CD4-positive, alpha-beta T cell treated with Interleukin-4 for 1 hour (primary cell): ENCODE measurements at regions not wholly inside any gene's neighbourhood (a gene's known extent, or its start where the extent isn't known, plus 50 kb on each side); places are given as distances from the start of the nearest gene placed in this dataset.

Experiments used
- DNase-seq, 2 donors: peaks; one replicate each; pipeline ENCODE4 v3.0.0-alpha.2; 2020 to 2022

DNA sequence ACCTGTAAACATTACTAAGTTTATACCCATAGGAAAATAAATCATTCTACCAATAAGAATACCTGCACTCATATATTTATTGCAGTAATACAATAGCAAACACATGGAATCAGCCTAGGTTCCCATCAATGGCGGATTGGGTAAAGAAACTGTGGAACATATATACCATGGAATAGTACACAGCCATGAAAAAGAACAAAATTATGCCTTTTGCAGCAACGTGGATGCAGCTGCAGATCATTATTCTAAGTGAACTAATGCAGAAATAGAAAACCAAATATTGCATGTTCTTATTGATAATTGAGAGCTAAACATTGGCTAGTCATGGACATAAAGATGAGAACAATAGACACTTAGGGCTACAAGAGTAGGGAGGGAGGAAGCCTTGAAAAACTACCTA, 667.4 kb upstream of the WWC1 start:
- DNase-seq = no peak

DNA sequence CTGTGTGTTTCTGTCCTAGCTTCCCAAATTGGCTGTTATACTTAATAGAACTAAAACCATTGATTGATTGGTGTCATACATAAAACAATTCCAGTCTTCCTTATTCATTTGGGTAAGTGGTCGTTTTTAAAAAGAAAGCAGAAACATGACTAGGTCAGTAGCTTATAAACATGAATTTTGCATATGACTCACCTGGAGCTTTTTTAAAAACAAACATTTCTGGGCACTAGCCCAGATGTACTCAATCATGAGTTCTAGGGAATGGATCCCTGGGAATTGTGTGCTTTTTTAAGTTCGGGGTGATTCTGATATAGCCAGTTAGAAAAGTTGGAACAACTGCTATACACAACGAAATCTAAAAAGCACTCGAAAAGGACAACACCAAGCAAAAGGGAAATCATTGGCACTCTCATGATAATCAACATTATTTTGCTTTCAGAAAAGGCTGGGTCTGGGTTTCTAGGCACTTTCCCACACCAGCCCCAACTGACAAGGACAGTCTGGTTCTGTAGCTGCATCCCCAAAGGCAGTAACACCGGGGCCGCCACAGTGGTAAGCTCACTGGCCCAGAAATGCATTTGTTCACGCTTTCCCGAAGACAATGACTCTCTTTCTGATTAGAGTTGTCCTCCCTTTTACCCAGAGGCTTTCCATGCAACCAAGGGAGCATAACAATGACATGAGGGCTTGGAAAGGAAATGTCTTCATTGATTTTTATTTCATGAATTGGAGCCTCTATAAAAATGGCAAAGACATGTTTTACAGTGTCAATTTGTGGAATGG, 664.9 kb upstream of the WWC1 start:
- DNase-seq = no peak

DNA sequence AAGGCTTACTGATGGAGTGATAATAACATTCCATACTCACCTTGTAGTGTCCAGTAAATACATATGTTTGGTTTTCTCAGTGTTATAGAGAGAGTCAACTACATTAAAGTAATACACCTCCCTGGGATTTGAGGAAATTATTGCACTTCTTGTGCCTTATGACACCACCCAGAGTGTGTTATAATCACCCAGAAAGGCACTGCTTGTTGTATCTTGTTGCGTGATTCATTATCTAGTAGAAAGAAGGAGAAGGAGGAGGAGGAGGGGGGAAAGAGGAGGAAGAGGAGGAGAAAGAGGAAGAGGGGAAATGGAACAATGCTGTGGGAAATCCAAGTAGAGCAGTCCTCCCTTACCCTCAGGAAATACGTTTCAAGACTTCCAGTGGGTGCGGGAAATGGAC, 661.8 kb upstream of the WWC1 start:
- DNase-seq = no peak

DNA sequence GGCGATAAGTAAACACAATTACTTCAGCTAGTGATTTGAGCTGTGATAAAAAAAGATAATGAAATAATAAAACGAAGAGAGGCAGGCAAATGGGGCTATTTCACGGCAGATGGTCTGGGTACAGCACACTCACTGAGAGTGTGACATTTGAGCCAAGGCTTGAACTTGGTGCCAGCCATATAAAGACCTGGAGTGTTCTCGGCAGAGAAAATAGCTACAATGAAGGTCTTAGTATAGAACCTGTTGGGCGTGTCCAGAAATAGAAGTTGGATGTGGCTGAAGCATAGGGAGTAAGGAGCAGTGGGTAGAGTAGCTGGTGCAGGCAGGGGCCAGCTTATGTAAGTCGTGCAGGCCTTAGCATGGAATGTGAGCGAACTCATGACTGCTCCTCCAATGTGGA, 660.3 kb upstream of the WWC1 start:
- no peak for DNase-seq

DNA sequence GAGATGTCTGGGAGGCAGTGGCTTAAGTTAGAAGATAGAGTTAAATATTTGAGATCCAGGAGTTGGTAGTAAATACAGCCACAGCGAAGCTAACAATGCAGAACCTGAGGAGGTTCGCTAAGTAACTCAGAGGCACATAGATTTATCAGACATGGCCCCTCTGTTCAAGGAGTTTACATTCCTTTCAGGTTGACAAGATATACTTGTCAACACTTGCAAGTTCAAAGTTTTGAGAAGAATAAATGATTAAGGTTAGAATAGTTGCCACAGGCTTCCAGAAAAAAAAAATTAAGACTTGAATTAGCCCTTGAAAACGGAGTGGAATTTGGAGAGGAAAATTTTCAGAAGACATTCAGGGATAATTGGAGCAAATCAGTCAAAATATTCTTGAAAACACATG, 658.3 kb upstream of the WWC1 start:
- no peak for DNase-seq

DNA sequence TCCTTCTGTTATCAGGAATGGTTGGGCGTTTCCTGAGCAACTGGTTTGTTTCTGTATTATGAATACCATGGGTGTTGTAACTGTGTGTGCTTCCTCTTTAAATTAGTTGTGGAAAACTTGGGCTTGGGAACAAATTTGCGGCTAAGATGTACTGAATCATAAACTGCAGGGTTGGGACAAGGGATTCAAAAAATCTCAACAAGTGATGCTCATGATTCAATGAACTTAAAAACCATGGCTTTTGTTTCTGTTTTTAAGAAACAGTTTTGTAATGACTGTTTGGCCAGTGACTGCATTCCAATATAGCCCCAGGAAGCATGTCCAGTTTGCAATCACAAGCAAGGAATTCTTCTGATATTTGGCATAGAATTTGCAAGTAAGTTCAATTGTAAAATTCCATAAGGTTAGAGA, 657.5 kb upstream of the WWC1 start:
- DNase-seq = no peak

DNA sequence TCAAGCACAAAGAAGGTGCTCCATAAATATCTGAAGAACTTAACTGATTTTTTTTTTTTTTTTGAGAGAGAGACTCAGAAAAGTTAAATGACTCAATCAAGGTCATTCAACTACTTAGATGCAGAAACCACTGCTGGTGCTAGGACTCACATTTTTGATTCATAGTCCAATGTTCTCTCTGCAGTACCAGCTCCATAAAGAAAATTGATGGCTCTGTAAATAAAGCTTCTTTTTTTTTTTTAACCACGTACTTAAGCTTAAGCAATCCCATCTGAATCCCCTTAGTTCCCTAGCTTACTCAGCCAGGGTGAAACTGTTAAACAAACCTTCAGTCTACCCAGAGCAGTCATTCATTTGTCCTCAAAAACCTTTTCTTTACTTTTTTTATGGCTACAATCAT, 657.0 kb upstream of the WWC1 start:
- DNase-seq = no peak

DNA sequence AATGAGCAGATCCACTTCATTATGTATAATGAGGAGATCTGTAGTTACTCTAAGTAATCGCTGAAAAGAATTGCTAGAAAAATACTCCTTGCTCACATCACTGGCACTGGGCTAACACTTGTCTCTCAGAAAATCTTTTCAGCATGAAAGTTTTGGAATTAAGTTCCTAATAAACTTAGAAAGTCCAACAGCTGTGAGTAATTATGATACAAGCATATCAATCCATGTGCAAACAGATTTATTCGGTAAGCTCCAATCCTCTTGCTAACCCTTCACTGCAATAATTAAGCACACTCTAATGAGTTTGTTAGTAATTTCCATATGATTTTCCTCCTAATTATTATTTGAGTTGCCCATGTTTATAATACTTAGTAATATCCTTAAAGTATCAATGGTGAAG, 652.6 kb upstream of the WWC1 start:
- DNase-seq = no peak

DNA sequence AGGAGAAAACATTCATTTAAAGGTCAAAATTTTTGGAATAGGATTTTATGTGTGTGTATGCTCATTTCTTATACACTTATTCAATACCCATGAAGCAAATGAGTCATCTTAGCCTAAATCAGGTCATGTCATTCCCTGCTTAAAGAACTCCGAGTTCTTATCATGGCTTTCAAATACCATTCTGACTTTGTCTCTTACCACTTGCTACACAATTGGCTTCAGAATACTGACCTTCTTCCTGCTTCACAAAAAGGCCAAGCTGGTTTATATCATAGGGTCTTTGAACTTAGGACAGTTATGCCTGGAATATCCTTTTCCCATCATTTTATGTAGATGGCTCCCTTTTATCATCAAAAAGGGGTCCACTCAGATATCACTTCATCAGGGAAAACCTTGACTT, 652.2 kb upstream of the WWC1 start:
- DNase-seq = no peak

DNA sequence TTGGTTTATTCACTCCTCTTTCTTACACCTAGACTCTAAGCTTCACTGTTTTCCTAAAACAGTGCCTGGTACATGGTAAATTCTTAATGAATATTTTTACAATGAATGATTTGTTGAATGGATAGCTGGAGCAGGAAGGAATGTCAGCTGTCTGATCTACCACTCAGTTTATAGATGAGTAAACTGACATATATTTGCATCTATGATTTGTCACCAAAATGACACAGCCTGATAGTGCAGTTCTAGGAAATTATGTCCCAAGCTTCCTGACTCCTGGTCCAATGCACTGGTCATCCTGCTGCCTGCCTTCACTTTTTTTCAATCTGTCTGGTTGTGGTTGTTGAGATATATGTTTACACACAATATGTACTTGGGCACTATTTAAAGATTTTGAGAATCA, 651.7 kb upstream of the WWC1 start:
- DNase-seq = no peak

DNA sequence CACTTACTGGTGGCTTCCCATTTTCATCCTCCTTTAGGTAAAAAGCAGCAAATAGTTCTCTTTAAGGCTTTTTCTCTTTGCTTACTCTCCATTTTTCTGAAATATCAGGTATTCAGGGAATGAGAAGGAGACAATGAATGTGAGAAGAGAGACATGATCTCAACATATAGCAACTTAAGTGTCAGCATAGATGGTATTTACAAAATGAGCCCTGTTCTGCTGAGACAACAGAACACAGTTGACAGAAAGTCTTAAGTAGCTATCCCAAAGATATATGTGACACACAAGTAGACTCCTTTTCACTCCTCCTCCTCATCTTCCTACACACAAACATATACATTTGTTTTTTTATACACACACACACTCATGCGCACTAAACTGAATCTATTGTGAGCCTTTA, 649.3 kb upstream of the WWC1 start:
- no peak for DNase-seq

DNA sequence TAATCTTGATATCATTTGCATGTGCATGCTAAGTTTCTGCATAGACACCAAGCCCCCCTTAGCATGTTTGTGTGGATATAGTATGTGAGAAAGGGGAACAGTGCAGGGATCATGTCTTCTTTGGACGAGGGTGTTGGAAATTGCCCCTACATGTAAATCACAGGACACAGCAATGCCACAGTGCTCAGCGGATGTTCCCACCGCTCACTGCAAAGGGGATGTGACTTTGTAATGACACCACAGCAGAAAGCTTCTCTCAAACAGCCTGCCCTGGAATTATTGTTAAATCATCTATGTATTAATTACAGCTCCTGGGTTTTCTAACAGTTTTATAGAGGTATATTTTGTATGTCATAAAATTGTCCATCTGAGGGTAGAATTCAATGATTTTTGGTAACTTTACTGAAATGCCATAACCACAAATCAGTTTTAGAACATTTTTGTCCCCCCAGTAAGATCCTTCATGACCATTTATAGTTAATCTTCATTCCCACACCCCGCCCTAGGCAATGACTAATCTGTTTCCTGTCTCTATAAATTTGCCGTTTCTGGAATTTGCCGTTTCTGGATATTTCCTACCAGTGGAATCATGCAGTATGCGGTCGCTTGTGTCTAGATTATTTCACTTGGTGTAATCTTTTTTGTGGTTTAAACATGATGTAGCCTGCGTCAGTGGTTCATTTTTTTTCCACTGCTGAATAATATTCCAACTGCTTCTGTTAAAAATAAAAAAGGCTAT, 648.5 kb upstream of the WWC1 start:
- DNase-seq = no peak

DNA sequence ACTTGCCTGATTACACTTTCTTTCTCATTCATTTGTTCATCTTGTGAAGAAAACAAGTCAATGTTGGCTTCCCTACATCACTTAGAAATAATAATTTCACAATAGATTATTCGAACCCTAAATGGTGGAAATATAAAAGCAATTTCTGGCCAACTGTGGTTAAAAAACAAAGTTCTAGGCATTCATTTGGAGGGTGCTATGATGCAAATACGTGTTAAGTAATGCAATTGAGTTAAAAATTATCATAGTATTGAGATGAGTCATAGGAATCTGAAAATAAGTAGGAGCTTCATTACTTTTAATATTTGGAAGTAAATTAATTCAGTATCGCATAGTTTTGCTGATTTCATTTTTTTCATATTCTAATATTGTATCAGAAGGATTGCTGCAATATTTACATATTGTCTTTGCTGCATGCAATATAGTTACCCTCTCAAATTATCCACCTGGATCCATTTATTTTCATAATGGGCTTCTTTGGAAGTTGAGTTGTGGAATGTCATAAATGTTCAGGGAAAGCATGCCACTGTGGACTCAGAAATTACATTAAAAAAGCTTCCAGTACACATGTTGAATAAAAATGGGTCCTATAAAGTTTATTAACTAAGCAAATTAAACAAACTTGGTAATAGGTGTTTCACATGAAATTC, 647.7 kb upstream of the WWC1 start:
- no peak for DNase-seq

DNA sequence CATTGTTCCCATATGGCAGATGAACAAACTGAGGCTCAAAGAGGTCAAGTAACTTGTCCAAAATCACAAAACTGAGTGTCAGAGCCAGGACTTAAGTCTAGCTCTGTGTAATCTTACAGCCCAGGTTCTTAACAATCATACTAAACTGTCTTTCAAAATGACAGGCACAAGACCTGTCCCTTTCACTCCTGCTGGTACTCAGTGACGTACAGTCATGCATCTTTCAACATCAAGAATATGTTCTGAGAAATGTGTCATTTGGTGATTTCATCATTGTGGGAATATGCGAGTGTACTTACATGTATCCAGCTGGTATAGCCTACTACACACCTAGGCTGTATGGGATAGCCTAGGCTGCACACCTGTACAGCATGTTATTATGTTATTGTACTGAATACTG, 646.8 kb upstream of the WWC1 start:
- DNase-seq = no peak

DNA sequence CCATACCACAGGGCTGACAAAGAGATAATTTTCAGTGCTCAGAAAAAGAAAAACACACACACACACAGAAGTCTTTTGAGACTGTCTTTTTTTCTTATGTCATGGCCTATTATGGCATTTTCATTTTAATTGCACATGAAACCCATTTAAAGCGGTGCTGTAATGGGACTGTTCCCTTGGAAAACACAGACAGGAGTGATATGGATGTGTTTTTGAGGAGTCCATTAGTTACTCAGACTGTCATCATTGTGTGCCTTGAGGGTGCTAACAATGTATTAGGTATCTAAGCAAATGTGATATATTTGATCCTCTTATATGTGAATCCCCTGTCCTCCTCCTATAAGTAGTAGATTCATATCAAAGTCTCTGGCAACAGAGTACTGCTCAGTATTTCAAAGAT, 642.0 kb upstream of the WWC1 start:
- DNase-seq = no peak

DNA sequence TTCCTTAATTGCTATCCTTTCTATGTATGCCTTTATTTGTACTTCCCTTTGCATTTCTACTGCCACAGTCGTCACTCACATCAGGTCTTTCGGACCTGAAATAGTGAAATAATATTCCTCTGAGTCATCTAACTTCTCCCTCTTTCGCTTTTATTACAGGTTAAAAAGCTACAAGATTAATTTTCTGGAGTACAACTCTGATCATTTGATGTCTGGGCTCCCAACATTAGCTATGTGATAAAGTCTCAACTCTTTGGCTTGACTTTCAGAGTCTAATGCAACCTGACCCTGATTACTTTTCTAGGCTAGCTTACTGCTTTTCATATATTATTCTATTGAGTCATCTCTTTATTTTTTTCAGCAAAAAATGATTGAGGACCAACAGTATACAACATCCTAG, 638.8 kb upstream of the WWC1 start:
- no peak for DNase-seq

DNA sequence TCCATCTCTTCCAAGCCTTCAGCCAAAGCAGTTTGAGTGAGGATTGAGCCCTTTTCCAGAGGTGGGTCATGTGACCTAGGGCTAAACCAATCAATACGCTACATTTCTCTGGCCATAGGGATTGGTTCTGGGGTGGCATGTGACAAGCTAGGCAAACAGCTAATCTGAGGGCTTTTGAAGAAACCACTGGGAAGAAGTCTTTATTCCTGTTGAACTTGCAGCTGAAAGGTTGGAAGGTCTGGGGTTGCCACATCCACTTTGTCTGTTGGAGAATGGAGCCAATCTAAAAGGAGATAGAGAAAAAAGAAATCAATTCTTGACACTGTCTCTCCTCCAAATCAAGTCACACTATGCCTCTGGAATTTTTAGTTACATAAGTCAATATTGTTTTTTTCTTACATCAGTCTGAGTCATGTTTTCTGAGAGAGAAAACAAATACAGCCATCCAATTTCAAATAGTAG, 637.8 kb upstream of the WWC1 start:
- no peak for DNase-seq

DNA sequence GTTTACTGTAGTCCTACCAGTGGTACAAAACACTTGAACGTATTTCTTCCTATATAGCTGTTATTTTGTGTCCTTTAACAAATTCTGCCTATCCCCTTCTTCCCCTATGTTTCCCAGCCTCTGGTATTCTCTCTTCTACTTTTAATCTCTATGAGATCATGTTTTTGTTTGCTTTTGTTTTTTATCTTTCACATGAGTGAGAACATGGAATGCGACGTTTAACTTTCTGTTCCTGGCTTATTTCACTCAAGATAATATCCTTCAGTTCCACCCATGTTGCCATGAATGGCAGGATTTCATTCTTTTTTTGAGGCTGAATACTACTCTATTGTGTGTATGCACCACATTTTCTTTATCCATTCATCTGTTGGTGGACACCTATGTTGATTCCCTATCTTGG, 634.4 kb upstream of the WWC1 start:
- DNase-seq = no peak

DNA sequence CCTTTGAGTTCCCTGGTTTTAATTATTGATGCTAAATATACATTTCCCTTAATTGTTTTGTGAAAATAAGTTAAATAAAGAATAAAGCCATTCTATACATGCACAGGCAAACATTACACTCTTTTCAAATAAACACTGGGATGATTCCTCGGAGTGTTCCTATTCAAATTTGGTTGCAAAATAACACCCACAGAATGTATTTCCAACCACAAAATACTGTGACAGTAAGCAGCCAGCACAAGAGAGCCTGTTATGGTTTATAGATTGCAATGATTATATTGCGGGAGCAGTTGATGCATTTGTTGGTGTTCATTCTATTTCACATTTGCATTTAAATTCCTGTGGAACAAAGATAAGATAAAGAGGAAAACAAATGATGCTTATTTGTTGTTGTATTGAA, 632.6 kb upstream of the WWC1 start:
- DNase-seq = no peak

DNA sequence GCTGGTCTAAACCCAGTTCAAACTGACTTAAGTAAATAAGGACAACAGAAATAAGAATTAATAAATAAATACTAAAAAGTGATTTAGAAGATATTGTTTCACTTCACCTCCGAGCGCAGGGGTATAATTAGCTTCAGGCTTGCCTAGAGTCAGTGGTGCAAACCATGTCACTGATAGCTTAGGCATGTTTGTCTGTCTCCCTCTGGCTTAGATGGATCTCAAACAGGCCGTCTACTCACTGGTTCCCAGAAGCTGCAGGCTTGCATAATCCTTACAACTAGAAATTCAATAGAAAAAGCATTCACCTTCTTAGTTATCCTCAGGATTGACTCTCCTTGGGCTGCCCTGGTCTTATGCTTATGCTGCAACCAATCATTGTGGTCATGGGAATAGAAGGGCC, 629.8 kb upstream of the WWC1 start:
- DNase-seq = no peak

DNA sequence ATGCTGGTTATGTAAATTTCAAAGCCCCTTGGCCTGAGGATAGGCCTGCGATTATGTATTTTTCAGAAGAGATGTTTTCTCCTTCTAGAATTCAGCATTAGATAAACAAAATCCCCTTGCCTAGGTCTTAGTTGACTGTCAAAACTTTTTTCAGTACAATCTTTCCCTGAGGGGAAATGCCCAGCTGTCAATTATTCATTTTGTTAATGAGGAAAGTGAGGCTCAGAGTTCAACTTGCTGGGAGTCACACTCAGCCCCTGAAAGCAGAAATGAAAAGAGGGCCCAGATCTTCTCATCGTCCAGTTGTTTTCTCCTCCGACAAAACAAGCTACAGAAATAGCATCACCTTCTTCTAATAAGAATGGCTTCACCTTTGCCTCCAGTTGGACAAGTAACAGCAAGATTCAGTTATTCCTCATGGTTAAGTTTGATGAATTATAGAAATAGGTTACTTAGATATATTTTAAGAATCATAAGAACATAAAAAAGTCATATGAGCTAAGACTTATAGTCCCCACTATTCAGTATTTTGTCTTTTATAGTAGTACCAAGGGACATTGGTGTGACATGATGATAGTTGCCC, 627.1 kb upstream of the WWC1 start:
- DNase-seq = no peak

DNA sequence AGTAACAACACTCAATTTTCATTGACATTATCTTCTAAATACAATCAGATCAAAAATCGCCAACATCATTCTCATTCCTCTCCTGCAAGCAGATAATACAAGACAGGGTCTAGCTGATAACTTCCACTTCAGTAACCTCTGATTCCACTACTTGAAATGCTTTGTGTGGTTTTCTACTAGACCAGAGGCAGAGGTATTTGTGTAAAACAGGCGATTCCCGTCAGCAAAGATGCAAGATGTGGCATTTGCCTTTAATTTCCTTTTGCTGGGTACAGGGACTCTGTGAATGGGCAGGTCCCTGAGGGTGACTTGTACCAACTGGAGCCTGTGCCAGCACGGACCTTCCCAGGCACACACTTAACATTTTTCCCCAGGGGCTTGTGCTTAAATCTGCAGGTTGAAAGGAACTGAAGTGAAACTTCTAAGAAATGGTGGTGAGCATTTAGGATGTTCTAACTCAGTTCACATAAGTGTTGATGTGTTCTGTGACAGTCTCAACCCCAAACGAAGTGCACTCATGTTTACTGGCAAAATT, 625.5 kb upstream of the WWC1 start:
- DNase-seq = no peak

DNA sequence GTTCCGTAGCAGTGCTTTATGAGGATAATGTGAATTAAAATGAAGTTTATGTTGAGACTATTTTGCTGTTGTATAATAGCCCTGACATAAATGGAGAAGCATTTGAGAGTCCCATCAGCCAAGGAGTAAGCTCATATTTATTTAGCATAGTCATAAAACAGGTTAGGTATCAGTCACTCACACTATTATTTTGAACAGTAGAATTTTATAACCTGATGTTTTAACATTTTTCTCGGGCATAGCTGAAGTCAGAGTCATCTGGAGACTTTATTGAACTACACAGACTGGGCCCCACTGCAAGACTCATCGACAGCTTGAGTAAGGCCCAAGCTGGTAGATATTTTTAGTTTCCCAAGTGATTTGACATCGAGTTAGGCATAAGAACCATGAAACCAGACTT, 620.3 kb upstream of the WWC1 start:
- DNase-seq = no peak

DNA sequence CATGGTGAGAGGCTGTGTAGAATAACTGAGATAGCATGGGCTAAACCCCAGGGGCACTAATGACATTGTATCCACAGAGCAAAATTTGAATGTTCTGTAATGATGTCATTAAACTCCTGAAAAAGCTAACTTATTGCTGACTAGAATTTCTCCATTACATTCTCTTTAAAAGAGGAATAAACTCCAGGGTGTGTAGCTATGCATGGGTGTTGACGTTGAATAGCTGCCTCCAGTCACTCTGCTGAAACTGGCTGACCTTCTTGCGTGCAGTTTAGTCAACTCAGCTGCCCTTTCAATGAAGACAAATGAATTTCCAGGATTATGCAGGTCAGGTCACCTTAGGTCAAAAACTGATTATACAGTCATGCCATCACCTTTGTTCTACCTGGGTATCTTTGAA, 617.5 kb upstream of the WWC1 start:
- DNase-seq = no peak
